Psoas muscle (tissue), 7 donors: ENCODE measurements at regions not wholly inside any gene's neighbourhood (a gene's known extent, or its start where the extent isn't known, plus 50 kb on each side); places are given as distances from the start of the nearest gene placed in this dataset.

Experiments
- ATAC-seq, 4 donors: fragments of 200-7000 bp; cut with Tn5 transposase; one replicate each; pipeline ENCODE4 v1.9.1; 2020; ENCODE audit warnings: moderate library complexity in 3 of 4, mild to moderate bottlenecking in 2 of 4
- DNase-seq, 2 donors: peaks; one replicate each; pipeline ENCODE4 v3.0.0-alpha.2; 2020
- H3K27ac ChIP-seq: fragments of 200-600 bp; one replicate; pipeline ENCODE4 v1.8.0; 2022
- H3K27me3 ChIP-seq, 3 donors: fragments of 200-600 bp in 1 of 3; one replicate each; pipeline versions ENCODE4 v1.6.1 to v1.8.0; 2013 to 2022; ENCODE audit warnings: low read length in 2 of 3, mild to moderate bottlenecking in 2 of 3, moderate library complexity in 1 of 3; ENCODE audit not compliant: insufficient read depth in 3 of 3
- H3K36me3 ChIP-seq, 2 donors: fragments of 200-600 bp in 1 of 2; one replicate each; pipeline versions ENCODE4 v1.6.1 to v1.8.0; 2013 to 2022; ENCODE audit warnings: low read depth in 1 of 2, mild to moderate bottlenecking in 1 of 2, moderate library complexity in 1 of 2; ENCODE audit not compliant: insufficient read depth in 1 of 2
- H3K4me1 ChIP-seq: fragments of 200-600 bp; one replicate; pipeline ENCODE4 v1.8.0; 2022
- H3K4me3 ChIP-seq: fragments of 200-600 bp; one replicate; pipeline ENCODE4 v1.8.0; 2022; ENCODE audit warnings: mild to moderate bottlenecking
- H3K9me3 ChIP-seq: fragments of 200-600 bp; one replicate; pipeline ENCODE4 v1.8.0; 2022
- WGBS, 3 donors: extraction: QIAGEN DNeasy Blood & Tissue Kit; methylation state at CpG; one replicate each; pipeline versions ENCODE4 v1.1.6 to v1.1.7; 2013; 5-methylcytosine and 5-hydroxymethylcytosine counted together
- intact Hi-C, 2 donors: fragments of 100-400 bp; cut with DNase I; formaldehyde crosslinking; loops; one replicate each; pipeline versions ENCODE4 v1.11.0 to v1.14.2; 2022
- TF ChIP-seq, protein P1 (sequence below): fragments of 200-600 bp; IDR thresholded peaks from one replicate; pipeline ENCODE4 v1.8.0; 2022; ENCODE audit warnings: antibody characterized with exemption
- donor health status: healthy with polysubstance abuse.
- donor health status: DM: no; HTN: no; CAD: no; lungs with moderate emphysema.
- donor health status: Bipolar disorder and iron deficiency.
- donor health status: healthy.
- donor health status: DM: yes; HTN: yes; CAD: no.
- donor health status: DM: no; HTN: no; CAD: no.
- donor health status: DM: yes; HTN: yes; CAD: no.

DNA sequence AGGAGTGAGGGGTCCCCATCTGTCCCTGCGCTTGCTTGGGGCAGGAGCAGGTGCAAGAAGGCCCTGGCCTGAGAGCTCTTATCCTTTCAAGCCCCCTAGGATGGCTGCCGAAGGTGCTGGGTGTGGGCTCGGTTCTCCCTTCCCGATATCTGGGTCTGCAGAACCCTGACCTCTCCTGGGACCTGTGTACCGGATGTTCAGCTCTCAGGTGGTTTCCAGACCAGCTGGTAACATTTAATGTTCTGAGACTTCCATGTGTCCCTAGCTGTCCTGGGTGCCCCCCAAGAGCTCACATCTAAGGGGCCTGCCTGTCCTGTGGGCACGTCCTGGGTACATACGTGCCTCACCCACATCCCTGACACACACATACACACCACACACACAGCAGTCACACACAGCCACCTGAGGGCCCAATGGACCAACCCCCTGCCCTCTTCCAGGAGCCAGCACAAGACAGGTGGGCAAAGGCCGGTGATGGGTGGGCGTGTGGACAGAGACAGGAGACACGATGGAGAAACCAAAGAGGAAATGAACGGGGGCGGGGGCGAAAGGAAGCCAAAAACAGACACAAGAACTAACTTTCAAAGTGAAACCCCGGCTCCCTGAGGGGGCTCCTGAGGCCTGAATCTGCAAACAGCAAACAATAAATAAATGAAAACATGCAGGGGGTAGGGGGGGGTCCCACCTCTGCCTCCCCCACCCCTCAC, 124.3 kb downstream of the PTPRS start:
- TF ChIP-seq, protein P1, sequence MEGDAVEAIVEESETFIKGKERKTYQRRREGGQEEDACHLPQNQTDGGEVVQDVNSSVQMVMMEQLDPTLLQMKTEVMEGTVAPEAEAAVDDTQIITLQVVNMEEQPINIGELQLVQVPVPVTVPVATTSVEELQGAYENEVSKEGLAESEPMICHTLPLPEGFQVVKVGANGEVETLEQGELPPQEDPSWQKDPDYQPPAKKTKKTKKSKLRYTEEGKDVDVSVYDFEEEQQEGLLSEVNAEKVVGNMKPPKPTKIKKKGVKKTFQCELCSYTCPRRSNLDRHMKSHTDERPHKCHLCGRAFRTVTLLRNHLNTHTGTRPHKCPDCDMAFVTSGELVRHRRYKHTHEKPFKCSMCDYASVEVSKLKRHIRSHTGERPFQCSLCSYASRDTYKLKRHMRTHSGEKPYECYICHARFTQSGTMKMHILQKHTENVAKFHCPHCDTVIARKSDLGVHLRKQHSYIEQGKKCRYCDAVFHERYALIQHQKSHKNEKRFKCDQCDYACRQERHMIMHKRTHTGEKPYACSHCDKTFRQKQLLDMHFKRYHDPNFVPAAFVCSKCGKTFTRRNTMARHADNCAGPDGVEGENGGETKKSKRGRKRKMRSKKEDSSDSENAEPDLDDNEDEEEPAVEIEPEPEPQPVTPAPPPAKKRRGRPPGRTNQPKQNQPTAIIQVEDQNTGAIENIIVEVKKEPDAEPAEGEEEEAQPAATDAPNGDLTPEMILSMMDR: no peak
- no peak for ATAC-seq
- Histone ChIP-seq H3K27ac (no peak overlapping the region), H3K36me3 (peaks cover 0 to 94% of the 10 kb centered on the region in 2 donors), H3K4me3 (no peak overlapping the region), H3K4me1 (no peaks in the 10 kb centered on the region), H3K9me3 (no peaks in the 10 kb centered on the region), H3K27me3 (no peaks in the 10 kb centered on the region)
- 86 to 88% (median 88%) methylated on average over 14 of the region's 14 CpGs for WGBS, 3 donors
- intact Hi-C loops: no loop called here
- no peak for DNase-seq

DNA sequence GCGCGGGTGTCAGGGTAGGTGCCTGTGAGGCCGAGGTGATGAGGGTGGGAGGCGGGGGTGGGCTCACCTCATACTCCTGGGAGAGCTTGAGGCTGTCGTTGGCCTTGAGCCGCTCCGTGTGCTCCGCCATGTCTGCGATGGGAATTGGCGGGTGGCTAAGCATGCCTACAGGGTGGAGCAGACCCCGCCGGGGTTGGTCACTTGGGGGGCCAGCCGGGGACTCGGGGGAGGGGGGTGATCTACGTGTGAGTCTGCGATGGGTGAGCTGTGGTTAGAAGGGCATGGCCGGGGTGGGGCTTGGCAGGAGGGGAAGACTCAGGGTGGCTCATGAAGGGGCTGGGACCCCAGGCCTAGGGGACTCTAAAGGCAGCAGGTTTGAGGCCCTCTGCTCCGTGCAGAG, 125.2 kb downstream of the PTPRS start:
- H3K27me3 ChIP-seq: no peaks in the 10 kb centered on the region
- WGBS, 3 donors: 94 to 96% (median 96%) methylated on average over 17 to 18 of the region's 18 CpGs
- intact Hi-C loops: no loop called here
- H3K9me3 ChIP-seq: no peaks in the 10 kb centered on the region
- DNase-seq (no peak), ATAC-seq (no peak)
- no peak overlapping the region for H3K27ac ChIP-seq
- TF ChIP-seq, protein P1: no peak
- H3K4me1 ChIP-seq: no peaks in the 10 kb centered on the region
- peaks cover 7 to 95% of the 10 kb centered on the region in 2 donors for H3K36me3 ChIP-seq
- no peak overlapping the region for H3K4me3 ChIP-seq

DNA sequence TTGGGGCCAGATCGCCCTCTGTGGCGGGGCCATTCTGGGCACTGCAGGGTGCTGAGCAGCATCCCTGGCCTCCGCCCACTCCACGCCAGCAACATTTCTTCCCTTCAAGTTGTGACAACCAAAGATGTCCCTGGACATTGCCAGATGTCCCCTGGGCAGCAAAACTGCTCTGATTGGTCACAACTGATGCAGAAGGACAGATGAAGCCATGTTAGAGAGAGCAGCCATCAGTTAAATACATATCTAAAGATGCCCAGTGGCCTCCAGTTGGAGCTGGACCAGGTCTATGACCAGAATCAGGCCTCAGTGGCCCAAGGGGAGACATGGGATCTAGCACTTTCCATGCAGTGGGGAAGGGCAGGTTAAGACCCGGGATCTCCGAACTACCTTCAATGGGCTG, 125.7 kb downstream of the PTPRS start:
- TF ChIP-seq, protein P1: no peak
- intact Hi-C loops: no loop called here
- Histone ChIP-seq H3K27me3 (no peaks in the 10 kb centered on the region), H3K27ac (no peak overlapping the region), H3K9me3 (no peaks in the 10 kb centered on the region), H3K4me3 (no peak overlapping the region), H3K36me3 (peaks cover 8 to 95% of the 10 kb centered on the region in 2 donors), H3K4me1 (no peaks in the 10 kb centered on the region)
- ATAC-seq (no peak), DNase-seq (no peak)
- 95 to 99% (median 98%) methylated on average over 6 of the region's 6 CpGs for WGBS, 3 donors

DNA sequence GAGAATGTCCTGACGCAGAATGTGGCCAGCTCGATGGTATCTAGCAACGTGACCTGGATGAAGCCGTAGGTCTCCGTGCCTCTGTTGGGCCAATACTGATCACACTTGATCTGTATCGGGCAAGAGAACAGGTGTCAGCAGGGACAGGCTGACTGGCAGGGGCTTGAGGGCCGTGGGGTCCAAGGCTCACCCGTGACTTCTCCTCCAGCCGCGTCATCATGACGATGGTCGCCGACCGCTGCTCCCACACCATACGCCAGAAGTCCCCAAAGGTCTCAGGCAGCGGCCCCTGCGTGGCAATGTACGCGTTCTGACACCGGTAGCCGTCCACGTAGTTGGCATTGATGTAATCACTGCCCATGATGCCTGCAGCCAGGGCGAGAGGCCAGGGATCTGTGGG, 126.2 kb downstream of the PTPRS start:
- Histone ChIP-seq H3K36me3 (peaks cover 8 to 95% of the 10 kb centered on the region in 2 donors), H3K9me3 (no peaks in the 10 kb centered on the region), H3K4me3 (no peak overlapping the region), H3K27me3 (no peaks in the 10 kb centered on the region), H3K4me1 (no peaks in the 10 kb centered on the region), H3K27ac (no peak overlapping the region)
- 94 to 98% (median 96%) methylated on average over 23 of the region's 23 CpGs for WGBS, 3 donors
- TF ChIP-seq, protein P1: no peak
- DNase-seq (no peak), ATAC-seq (no peak)
- intact Hi-C loops: no loop called here

DNA sequence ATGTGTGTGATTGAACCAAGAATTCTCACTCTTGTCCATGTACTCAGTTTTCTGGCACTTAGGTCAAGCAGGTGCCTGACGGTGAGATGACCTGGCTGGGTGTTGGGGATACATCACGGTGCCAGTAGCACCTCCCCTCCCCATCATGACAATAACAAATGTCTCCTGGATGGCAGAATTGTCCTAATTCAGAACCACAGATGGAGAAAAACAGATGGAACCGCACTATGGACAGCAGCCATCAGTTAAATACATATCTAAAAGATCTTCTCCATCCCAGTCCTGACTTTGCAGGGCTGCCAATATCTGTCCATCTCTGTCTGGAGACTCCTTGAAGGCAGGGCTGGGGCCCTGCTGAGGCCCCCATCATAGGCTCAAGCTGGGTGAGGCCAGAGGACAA, 126.9 kb downstream of the PTPRS start:
- DNase-seq (no peak), ATAC-seq (no peak)
- Histone ChIP-seq H3K36me3 (peaks cover 8 to 95% of the 10 kb centered on the region in 2 donors), H3K4me1 (no peaks in the 10 kb centered on the region), H3K27me3 (no peaks in the 10 kb centered on the region), H3K27ac (no peak overlapping the region), H3K4me3 (no peak overlapping the region), H3K9me3 (no peaks in the 10 kb centered on the region)
- intact Hi-C loops: no loop called here
- TF ChIP-seq, protein P1: no peak
- 93 to 96% (median 95%) methylated on average over 3 of the region's 3 CpGs for WGBS, 3 donors
